ENCODE measurements at regions not wholly inside any gene's neighbourhood (a gene's known extent, or its start where the extent isn't known, plus 50 kb on each side); places are given as distances from the start of the nearest gene placed in this dataset.

- TF ChIP-seq POLR2A (IDR thresholded peaks at IDR 0.05; ENCODE audit: low read length) = no peak
- no peak for TF ChIP-seq GATA1 (IDR thresholded peaks at IDR 0.05; ENCODE audit: low read depth, low read length)
Measured at GRCh38 chr1:37308031-37308960, 166.1 kb upstream of the ZC3H12A start.

Data from erythroblast (primary cell).